ENCODE measurements at regions not wholly inside any gene's neighbourhood (a gene's known extent, or its start where the extent isn't known, plus 50 kb on each side); places are given as distances from the start of the nearest gene placed in this dataset.

DNA sequence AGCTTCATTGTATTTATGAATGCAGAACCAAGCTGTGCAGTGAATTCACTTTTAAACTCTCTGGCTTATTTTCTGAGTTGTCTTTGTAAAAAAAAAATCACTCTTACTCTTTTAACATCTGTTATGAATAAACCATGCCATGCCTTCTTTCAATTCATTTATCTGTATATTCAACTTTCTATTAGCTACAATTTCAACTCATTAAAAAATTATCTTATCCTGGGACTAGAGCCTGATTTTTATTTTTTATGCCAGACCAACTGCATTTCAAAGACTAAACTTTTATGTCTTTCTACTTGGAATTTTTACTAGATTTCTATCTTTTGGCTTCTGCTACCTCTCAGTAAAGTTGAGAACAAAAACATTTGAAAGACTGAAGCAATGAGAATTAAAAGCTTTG, 342.7 kb downstream of the DEPDC1B start:
- TF ChIP-seq, protein P1, sequence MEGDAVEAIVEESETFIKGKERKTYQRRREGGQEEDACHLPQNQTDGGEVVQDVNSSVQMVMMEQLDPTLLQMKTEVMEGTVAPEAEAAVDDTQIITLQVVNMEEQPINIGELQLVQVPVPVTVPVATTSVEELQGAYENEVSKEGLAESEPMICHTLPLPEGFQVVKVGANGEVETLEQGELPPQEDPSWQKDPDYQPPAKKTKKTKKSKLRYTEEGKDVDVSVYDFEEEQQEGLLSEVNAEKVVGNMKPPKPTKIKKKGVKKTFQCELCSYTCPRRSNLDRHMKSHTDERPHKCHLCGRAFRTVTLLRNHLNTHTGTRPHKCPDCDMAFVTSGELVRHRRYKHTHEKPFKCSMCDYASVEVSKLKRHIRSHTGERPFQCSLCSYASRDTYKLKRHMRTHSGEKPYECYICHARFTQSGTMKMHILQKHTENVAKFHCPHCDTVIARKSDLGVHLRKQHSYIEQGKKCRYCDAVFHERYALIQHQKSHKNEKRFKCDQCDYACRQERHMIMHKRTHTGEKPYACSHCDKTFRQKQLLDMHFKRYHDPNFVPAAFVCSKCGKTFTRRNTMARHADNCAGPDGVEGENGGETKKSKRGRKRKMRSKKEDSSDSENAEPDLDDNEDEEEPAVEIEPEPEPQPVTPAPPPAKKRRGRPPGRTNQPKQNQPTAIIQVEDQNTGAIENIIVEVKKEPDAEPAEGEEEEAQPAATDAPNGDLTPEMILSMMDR (conservative IDR thresholded peaks at IDR 0.05 in 1 of 2, IDR thresholded peaks at IDR 0.05 in 1 of 2; ENCODE audit: low read depth in 1 of 2, low read length in 2 of 2) = no peak
- TF ChIP-seq EZH2 (IDR thresholded peaks at IDR 0.05; ENCODE audit: low read length, missing control alignments) = no peak
